Midbrain (tissue), 1 donor: ENCODE measurements at regions not wholly inside any gene's neighbourhood (a gene's known extent, or its start where the extent isn't known, plus 50 kb on each side); places are given as distances from the start of the nearest gene placed in this dataset.

Experiments
- DNase-seq: peaks from one replicate; lab custom pipeline; 2025; lab: John Stamatoyannopoulos, UW

DNA sequence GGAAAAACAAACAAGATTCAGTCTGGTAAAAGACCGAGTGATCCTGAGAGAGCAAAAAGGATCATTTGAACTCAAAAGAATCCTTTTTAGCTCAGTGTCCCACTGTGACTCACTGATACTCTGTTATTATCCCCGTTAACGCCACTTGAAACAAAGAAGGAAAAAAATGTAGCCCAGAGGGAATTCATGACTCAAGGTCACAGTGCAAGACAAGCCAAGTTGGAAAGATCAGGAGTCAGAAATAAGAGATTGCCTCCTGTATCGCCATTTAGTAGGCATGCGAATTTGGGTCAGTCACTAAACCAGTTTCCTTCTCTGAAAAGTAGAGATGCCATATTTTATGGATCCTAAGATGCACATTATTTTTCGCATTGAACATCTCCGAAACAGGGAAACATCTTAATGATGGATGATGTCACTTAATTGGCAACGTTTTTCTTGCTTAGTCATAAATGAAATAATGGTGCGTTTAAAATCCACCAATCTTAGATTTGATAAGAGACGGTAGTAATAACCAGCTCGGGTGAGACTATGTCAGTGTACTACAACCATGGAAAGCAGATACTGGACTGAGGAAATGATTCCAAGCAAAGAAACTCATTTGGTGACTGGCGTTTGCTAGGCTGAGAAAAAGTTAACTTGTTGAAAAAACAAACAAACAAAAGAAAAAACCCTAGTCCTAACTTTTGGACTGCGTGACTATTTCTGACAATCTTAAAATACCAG, 502.0 kb upstream of the CELF2 start:
- no peak for DNase-seq

DNA sequence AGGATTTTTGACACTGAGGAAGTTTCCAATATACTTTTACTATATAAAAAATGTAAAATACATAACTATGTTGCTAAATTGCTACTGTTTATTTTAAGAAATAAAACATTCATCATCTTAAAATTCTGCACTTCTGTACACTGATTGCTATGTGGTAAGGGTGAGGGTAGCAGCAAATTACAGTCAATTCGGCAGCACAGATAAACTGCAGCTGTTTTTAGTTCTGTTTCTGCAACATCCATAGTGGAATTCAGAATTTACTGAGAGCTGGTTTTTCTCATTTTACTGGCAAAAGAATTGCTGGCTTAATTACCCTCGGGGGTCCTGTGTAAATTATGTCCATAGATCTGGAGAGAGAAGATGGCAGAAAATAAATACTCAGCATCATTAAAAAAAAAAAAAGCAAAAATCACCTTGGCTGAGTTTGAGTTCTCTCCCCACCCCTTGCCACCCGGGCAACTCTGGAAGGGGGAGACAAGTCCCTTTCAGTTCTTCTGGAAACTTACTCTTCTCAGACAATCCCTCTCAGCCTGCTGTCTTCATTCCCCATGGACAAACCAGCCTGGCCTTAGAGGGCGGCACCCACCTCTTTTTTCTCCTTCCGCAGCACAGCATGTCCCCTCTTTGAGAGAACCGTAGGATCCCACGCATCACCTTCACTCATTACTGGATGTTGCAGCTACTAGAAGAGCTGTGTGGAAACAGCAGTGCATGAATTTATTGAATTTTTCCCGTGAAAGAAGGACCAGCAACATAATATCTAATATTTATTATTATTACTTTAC, 501.1 kb upstream of the CELF2 start:
- no peak for DNase-seq

DNA sequence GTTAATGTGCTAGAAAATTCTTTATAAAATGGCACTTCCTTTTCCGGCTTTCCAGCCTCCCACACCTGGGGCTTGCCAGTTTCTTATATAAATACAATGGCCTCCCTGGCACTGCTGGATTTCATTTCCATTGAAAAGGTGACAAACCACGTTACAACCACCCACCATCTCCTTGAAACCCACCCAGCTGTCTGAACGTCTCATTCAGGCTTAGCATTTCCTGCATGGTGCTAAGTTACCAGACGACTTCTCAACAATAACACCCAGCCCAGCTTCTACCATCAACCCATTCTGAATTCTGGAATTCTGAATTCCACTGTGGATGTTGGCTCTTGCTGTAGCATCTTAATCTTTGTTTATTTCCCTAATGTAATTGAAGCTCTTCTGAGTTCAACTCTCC, 499.8 kb upstream of the CELF2 start:
- DNase-seq = no peak

DNA sequence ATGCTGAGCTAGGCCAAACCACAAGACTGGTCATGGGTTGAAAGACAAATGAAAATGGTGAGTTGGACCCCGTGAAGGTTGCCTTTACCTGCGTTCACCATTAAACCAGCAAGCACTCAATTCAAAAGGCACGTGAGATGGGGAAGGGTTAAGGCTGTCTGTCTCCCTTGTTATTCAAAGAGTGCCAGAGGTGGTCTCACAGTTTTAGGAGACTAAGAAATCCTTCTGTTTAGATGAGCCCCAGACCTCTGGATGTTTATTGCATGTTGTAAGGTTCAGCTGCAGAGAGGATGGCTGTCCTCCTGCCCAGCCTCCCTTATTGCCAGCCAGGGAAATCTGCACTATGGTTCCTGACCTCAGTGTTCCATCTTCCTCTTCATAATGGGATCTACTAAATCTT, 498.0 kb upstream of the CELF2 start:
- DNase-seq = no peak

DNA sequence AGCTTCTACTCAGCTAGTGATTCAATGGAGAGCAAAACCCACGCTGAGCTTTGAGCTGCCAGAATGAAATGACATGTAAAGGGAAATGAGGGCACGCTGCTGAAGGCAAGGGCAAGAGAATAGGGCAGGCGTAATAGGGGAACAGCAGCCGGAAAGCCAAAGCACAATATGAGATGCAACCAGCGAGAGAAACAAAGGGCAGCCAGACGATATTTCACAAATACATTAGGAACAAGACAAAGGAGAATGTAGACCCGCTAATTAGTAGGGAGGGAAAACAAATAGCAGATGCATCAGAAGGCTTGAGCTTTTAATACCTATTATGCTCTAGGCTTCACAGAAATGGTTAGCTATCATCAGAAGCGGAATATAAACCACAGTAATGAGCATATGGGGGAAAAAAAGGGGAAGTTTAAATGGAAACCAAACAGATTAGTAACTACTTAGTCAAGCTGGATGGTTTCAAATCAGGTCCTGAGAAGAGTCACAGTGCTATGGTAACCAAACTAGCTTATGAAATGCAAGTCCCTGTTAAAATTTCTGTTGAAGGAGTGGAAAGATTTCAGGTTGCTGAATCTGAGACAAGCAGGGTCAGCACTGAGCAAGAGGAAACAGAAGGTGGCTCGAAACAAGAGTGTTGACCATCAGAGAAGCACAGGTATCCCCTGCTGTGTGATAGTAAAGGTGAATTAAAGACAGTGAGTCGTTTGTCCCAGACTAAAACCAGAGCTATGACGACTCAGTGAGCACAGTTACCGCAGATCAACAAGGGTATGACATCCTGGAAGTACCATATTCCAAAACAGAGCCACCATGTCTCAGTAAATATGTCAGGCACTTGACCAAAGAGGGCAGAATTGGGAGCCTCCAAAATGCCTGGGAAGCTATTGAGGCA, 496.9 kb upstream of the CELF2 start:
- DNase-seq = no peak

DNA sequence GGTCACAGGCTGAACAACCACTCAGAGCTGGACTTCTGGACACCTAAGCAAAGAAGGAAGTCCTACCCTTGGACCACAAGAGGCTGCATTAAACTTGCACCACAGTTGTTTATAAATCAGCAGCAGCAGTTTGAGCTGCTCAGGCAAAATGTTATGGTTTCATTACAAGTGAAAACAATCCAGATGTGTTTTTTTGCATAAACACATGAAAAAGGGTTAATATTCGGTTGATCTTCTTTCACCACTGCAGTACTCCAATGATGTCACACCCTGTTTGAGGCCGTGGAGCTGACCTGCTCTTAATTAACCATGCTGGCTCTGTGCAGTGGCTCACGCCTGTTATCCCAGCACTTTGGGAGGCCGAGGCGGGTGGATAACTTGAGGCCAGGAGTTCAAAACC, 490.8 kb upstream of the CELF2 start:
- no peak for DNase-seq

DNA sequence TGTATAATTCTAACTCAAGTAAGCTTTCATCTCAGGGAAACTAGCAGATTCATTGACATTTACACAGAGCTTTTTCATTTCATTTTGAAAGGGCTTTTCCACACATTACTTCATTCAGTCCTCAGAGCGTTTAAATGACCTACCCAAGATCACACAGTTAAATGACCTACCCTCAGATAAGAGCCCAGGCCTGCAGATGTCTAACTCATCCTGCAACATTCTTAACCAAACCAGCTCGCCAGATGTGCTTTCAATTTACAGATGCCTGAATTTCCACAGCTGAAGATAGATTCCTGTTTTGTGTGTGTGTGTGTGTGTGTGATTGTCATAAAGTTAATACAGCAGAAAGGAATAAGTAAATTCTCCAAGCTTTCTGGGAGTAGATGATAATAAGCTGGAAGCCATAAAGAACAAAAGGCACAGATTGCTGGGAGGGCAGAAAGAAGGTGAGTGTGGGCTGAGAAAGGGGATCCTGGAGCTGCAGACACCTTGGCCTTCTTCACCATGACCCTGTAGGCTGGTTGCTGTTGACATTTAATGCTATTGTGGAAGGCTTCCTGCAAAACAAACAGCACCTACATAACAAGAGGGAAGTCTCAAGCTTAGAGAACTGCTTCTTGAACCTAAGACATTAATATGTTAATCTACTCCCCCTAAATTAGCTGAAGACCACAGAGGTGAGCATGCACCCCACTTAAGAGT, 489.7 kb upstream of the CELF2 start:
- DNase-seq = no peak

DNA sequence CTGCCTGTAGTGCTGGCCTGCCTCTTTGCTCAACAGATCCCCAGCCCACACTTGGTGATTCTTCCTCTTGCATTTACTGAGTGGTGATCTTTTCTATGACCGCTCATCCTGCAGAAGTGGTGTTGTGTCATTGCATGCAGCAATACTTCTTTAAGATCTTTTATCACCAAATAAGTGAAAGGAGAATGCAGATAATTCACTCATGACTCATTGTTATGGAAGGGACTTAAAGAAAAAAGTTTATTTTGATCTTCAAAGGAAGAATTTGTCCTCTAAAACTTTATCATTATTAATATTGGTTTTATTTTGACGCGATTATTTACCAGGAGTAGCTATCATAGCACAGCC, 489.1 kb upstream of the CELF2 start:
- no peak for DNase-seq

DNA sequence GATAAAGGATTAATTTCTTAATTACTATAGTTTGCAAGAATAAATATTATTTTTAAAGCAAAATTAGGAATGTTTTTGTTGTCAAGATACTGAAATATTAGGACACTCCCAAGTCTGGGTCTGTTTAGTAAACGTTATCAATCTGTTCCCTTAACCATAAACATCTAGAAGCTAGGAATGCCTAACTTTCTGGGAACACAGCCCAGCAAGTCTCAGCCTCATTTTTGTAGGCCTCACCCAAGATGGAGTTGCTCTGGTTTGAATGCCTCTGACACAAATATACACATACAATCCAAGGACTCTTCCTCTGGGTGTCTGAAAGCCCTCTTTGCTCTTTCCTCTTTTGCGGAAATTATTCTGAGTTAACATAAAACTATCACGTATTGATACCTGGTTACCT, 487.4 kb upstream of the CELF2 start:
- DNase-seq = no peak

DNA sequence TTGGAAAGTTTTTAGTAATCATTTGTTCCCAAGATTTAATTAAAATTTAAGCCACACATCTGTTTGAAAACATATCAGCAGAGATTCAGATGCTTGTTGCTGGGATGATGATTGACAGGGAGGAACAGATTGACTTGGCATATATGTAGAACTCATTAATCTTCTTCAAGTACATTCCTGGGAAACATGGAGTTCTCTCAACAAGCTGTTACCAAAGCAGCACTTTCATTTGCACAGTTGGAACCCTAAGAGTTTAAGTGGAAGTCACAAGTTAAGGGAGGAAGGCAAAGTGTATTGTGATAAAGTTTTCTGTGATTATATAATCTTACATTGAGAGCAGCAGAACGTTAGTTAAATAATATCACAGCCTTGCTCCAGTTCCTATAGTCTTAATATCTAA, 485.4 kb upstream of the CELF2 start:
- DNase-seq = no peak

DNA sequence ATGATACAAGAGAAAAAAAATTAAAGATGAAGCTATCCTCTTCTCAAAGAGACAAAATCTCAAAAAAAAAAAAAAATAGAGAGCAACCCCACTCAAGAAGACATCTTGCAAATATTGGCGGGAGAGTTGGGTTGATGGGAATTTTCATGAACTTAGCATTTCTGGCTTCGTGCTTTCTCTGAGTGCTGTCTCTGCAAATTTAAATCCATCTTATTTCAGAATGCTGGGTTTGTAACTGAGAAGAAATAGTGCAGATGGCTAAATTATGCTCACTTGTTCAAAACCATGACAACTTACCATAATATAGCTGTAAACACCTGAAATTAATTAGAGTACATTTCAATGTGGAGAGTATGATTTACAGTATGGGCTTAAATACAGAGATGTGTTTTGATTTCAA, 484.8 kb upstream of the CELF2 start:
- DNase-seq = no peak

DNA sequence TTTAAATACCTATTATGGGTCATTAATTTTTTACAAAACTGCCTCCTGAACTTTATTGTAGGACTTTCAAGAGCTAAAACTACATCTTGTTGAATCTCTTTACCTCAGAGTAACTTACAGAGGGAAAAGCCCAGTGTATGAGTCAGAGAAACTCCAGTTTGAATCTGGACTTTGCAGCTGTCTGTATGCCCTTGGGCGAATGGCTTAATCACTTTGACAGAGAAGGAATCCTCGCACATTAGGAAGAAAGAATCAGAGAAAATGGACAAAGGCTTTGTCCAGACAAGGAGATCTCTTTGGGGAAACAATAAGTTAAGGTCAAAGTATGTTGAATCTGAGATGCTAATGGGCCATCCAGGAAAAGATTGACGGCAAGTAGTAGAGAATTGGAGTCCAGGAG, 484.2 kb upstream of the CELF2 start:
- DNase-seq = no peak

DNA sequence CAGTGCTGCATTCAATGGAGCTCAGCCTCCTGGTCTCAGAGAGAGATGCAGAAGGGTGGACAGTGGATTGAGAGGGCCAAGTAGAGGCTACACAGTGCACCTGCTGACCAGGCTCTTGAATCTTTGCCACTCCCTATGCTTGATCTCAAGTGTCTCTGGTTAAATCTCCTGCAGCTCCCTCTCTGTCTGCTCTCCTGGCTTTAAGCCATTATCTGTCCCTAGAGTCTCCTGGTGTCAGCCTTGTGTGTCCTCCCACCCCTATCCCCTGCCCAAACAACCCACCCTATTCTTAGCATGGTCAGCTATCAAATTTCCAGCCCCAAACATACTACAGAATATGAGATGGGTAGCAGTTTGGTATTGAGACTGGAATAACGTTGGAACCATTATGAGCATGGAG, 479.3 kb upstream of the CELF2 start:
- DNase-seq = no peak

DNA sequence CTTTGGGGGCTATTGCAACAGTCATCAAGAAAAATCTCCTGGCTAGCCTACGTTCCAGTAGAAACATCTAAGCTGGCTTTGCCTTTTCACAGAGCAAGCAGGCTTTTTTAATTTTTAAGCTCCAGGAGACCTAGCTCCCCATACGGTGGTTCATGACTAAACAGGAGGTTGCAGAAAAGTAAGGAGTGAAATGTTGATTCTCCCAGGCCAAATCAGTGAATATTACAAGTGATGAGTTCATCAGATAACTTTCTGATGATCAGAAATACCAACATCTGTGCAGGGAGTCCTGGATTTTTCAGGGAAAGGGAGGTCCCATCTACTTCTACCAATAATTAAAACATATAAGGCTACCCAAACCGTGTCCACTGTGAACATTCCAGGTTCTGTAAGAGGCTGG, 477.3 kb upstream of the CELF2 start:
- no peak for DNase-seq

DNA sequence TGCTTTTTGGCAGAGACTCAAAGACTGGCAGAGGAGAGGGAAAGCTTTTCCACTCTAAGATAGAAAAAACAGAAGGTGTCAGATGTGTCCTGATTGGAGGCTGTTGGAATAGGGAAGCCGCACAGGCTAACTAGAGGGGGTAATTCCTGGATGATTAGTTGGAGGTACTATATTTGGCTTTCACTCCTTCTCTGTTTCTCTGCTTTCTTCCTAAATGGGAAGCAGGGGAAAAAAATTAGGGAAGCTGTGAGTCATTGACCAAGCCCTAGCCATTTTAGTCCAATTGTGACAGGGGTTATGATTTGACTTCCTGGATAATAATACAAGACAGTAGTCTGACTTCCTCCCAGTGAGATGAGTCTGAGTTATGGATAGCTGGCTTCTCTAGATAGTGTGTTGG, 475.2 kb upstream of the CELF2 start:
- no peak for DNase-seq

DNA sequence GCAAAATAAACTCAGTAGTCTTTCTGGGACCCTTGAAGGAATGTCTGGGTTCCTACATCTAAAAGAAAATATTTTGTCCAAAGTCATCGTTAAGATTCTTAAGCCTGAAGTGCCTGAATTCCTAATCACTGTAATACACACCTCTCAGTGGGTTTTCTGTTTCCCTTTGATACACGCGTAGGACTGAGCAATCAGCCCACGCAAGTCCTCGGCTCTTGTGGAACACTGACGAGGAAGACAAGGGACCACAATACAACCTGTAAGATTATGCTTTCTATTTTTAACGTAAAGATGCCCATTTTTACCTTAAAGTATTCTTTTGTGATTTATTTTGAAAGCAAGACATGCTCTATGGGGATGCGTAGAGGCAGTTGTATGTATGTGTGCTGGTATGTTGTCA, 472.8 kb upstream of the CELF2 start:
- DNase-seq = no peak

DNA sequence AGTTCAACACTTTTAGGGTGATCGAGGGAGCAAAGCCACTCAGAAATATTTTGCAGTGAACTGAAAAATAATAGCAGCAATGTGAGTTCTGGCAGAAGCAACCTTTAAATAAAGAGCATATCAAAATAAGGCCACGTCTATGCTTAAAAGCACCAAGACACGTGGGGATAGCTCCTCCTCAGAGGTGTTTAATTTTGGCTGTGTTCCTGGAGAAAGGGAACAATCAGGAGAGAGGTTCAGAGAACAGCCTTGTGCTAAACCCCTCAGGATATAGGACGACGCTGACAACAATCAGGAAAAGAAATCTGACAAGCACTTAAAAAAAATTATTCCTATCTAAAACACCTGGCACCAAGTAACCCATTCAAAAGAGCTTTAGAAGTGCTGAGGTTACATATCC, 471.9 kb upstream of the CELF2 start:
- no peak for DNase-seq

DNA sequence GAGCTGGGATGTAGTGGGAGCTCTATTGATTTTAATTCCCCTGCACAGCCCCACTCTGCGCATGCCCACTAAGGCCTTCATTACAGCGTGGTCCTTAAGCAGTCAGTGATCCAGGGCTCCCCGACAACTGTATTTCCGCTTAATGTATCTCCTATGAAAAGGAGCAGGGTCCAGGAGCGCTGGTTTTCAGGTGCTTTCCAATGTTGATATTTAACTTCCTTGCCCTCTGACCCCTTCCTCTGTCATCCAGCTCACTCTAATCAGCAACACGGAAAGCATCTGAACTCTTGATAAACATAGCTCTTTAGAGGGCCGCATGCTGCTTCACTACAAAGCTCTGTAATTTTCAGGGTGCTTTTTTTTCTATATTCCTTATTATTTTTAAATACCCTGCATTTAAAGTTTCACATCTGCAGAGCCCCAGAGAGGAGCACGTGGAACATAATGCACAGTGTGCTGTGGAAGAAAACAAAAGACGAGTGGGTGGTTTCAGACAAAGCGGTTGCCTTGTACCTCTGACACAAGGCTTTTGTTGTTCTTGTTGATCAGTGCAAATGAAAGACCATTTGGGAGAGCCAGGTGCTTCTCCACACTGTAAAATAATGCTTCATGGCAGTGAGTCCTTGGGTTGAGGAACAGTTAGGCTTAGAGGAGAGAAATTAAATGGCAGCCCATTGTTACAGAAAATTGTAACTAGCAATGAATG, 465.9 kb upstream of the CELF2 start:
- DNase-seq = no peak

DNA sequence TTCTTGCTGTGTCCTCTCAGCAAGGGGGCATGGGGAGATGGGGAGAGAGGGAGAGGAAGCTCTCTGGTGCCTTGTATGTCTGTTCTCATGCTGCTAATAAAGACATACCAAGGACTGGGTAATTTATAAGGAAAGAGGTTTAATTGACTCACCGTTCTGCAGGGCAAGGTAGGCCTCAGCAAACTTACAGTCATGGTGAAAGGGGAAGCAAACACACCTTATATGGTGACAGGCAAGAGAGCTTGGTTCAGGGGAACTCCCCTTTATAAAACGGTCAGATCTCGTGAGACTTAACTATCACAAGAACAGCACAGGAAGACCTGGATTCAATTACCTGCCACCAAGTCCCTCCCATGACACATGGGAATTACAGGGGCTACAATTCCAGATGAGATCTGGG, 464.7 kb upstream of the CELF2 start:
- DNase-seq = no peak

DNA sequence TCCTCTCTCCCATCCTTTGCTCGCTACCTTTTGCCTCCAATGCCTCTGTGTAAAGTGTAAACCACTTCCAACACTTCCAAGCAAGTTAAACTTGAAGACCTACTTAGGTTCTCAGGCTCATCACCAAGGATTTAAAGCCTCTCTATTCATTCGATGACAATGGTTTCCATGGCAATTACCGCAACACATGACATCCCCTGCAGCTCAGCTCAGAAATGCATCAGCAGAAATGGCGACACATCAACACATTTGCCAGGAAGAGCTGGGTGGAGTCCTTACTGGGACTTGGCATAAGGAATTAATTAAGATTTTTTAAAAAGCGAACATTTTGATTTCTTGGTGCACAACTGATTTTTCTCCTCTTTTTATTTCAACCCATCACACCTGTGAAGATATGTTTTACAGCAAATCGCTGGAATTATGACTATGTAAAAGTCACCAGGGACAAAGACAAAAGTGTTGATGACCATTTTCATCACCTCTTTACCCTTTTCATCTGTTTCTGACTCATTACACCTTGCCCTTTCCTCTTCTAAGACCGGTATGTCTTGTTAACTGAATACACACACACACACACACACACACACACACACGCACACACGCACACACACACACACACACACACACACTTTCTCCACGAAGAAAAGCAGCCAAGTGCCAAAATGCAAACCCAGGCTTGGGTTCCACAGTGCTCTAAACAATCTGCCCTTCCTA, 453.4 kb upstream of the CELF2 start:
- no peak for DNase-seq

DNA sequence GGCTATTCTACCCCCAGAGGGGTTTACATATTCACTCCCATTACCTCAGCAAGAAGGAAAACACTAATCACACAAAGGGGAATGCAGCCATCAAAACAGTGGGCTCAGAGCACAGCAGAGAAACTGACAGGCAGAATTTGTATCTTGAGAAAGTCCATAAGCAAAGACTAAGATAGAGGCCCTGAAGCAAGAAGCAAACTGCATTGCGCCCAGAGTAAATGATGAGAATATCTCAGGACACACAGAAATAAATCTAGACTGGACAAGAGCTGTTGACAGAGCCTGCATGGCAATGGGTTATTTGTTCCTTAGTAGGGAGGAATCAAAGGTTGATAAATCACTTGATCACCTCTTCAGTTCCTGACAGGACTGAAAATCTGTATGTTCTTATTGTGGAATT, 440.7 kb upstream of the CELF2 start:
- no peak for DNase-seq
